Parathyroid adenoma (tissue), 2 donors: ENCODE measurements at regions not wholly inside any gene's neighbourhood (a gene's known extent, or its start where the extent isn't known, plus 50 kb on each side); places are given as distances from the start of the nearest gene placed in this dataset.

Experiments
- H2AFZ ChIP-seq: fragments of 300-600 bp; sonication (generic); one replicate; pipeline ENCODE4 v1.7.0; 2017; ENCODE audit warnings: antibody characterized with exemption, mild to moderate bottlenecking
- H3K27ac ChIP-seq: fragments of 300-600 bp; sonication (generic); one replicate; pipeline ENCODE4 v1.7.0; 2017
- H3K27me3 ChIP-seq: fragments of 300-600 bp; sonication (generic); one replicate; pipeline ENCODE4 v1.7.0; 2017; ENCODE audit warnings: low read length; ENCODE audit not compliant: control insufficient read depth, insufficient read depth
- H3K36me3 ChIP-seq: fragments of 300-600 bp; sonication (generic); one replicate; pipeline ENCODE4 v1.7.0; 2017; ENCODE audit warnings: low read length; ENCODE audit not compliant: control insufficient read depth, insufficient read depth
- H3K4me1 ChIP-seq: fragments of 300-600 bp; sonication (generic); one replicate; pipeline ENCODE4 v1.7.0; 2017; ENCODE audit warnings: control low read depth
- H3K4me2 ChIP-seq: fragments of 300-600 bp; sonication (generic); one replicate; pipeline ENCODE4 v1.7.0; 2017; ENCODE audit warnings: low read length
- H3K4me3 ChIP-seq: fragments of 300-600 bp; sonication (generic); one replicate; pipeline ENCODE4 v1.7.0; 2017; ENCODE audit warnings: low read depth, low read length
- H3K79me2 ChIP-seq: fragments of 300-600 bp; sonication (generic); one replicate; pipeline ENCODE4 v1.7.0; 2017; ENCODE audit warnings: control low read depth
- H3K9ac ChIP-seq: fragments of 300-600 bp; sonication (generic); one replicate; pipeline ENCODE4 v1.7.0; 2017; ENCODE audit warnings: mild to moderate bottlenecking
- H3K9me3 ChIP-seq: fragments of 300-600 bp; sonication (generic); one replicate; pipeline ENCODE4 v1.7.0; 2017; ENCODE audit warnings: low read length; ENCODE audit not compliant: control insufficient read depth
- CTCF ChIP-seq: fragments of 300-600 bp; sonication (generic); IDR thresholded peaks from one replicate; pipeline ENCODE4 v1.7.0; 2017; ENCODE audit warnings: antibody characterized with exemption, mild to moderate bottlenecking
- donor health status: primary hyperparathyroidism.

DNA sequence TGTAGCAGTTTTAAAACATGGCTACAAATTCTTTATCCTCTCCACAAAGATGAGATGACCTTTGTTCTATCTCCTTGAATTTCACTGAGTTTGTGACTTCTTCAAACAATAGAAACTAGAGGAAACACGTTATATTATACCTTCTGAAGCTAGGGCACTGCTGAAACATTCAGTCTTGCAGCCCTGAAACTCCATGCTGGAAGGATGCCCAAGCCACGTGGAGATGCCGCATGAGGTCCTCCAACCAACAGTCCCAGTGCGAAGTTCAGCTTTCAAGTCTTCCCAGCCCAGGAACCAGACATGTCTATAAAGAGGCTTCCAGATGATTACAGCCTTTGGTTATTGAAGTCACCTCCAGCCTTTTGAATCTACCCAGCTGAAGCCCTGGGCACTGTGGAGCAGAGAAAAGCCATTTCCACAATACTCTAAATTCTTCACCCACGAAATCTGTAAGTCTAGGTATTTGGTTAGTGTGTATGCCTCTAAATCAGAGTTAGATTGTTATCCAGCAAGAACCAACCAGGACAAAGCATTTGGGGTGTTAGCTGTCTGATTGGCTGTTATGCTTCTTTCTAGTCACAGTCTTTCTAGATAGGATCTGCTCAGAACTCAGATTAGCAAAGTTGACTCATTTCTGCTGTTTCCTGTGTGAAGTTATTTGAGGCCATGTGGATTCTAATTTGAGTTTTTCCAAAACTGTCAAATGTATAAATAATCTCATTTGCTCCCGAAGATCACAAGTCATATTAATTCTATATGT lies 186.5 kb upstream of the TMEM72 start:
- no peak overlapping the region for H2AFZ ChIP-seq

DNA sequence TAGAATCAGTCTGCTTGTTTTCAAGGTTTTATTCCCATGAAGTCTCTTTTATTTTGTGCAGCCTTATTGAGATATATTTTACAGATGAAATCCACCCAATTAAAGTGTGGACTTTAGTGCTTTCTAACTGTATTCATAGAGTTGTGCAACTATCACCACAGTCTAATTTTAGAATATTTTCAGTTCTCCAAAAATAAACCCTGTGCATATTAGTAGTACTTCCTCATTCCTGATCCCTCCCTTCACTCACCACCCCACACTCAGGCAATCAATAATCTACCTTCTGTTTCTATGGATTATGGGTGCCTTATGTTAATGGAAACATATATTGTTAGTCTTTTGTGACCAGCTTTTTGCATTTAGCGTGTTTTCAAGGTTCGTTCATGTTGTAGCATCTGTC lies 185.7 kb upstream of the TMEM72 start:
- Histone ChIP-seq H3K27me3 (no peaks in the 10 kb centered on the region), H3K79me2 (no peaks in the 10 kb centered on the region), H3K4me3 (no peak overlapping the region), H3K27ac (no peak overlapping the region), H3K9ac (no peak overlapping the region), H3K36me3 (no peaks in the 10 kb centered on the region), H2AFZ (no peak overlapping the region), H3K4me2 (no peak overlapping the region), H3K4me1 (no peaks in the 10 kb centered on the region), H3K9me3 (no peaks in the 10 kb centered on the region)
- TF ChIP-seq CTCF, result no peak

More for the DNA sequence above, 186.5 kb upstream of the TMEM72 start:
- Histone ChIP-seq H3K27ac (no peak overlapping the region), H3K4me2 (no peak overlapping the region), H3K79me2 (no peaks in the 10 kb centered on the region), H3K4me3 (no peak overlapping the region), H3K9ac (no peak overlapping the region), H3K9me3 (no peaks in the 10 kb centered on the region), H3K4me1 (no peaks in the 10 kb centered on the region), H3K36me3 (no peaks in the 10 kb centered on the region), H3K27me3 (no peaks in the 10 kb centered on the region)
- TF ChIP-seq CTCF, result no peak

DNA sequence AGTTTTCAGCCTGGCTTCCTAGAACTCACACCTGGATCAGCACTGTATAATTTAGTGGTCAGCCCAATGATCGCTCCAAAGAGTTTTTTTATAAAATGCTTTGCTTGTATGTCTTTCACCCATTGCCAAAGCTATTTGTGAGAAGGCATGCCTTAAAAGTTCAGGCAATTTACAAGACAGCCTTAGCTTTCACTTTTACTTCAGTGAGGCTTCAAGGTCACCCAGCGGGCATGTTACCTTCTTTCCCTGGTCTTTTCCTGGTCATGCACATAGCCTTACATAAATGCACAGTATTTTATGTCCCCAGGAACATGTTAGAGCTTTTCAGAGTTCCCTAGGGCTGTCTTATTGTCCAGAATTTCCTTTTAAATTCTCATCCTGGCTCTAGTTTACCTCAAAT lies 179.9 kb upstream of the TMEM72 start:
- Histone ChIP-seq H2AFZ (no peak overlapping the region), H3K4me2 (no peak overlapping the region), H3K36me3 (no peaks in the 10 kb centered on the region), H3K9me3 (no peaks in the 10 kb centered on the region), H3K79me2 (no peaks in the 10 kb centered on the region), H3K9ac (no peak overlapping the region), H3K4me1 (no peaks in the 10 kb centered on the region), H3K27ac (no peak overlapping the region), H3K4me3 (no peak overlapping the region), H3K27me3 (peaks cover 10% of the 10 kb centered on the region)
- no peak for TF ChIP-seq CTCF

GRCh38 chr10:44733501-44734488 lies 177.3 kb upstream of the TMEM72 start:
- Histone ChIP-seq H3K4me2 (no peak overlapping the region), H3K79me2 (no peaks in the 10 kb centered on the region), H3K27me3 (peaks cover 14% of the 10 kb centered on the region), H3K9me3 (no peaks in the 10 kb centered on the region), H3K4me3 (no peak overlapping the region), H3K36me3 (no peaks in the 10 kb centered on the region), H3K4me1 (no peaks in the 10 kb centered on the region), H3K27ac (no peak overlapping the region), H2AFZ (no peak overlapping the region), H3K9ac (no peak overlapping the region)
- TF ChIP-seq CTCF, result no peak
